H1 (cell line): ENCODE measurements at regions not wholly inside any gene's neighbourhood (a gene's known extent, or its start where the extent isn't known, plus 50 kb on each side); places are given as distances from the start of the nearest gene placed in this dataset.

ENCODE experiments used
- CTCF ChIA-PET: fragments of 300-600 bp; sonication (Branson Sonifier 250); formaldehyde crosslinking; loops from one replicate; lab custom pipeline; 2021; ENCODE audit not compliant: partially characterized antibody; lab: Charles Lee
- POLR2A ChIA-PET: fragments of 300-600 bp; sonication (Branson Sonifier 250); formaldehyde crosslinking; loops from one replicate; lab custom pipeline; 2021; ENCODE audit warnings: inconsistent platforms; ENCODE audit not compliant: partially characterized antibody; lab: Charles Lee
- DNase-seq, 2 experiments: peaks; one replicate each; pipeline versions ENCODE4 v3.0.0 to v3.0.0-alpha.2; 2010 to 2022; ENCODE audit warnings: low spot score in 2 of 2, low read depth in 1 of 2, mixed read lengths in 1 of 2
- FAIRE-seq: peaks from 2 replicates; lab custom pipeline; 2011; peaks lifted over from hg19 to GRCh38; lab: Jason Lieb, UNC
- H2AFZ ChIP-seq: 2 replicates; pipeline ENCODE4 v1.8.1; 2012; ENCODE audit warnings: low read length, inconsistent platforms
- H2AK5ac ChIP-seq: 2 replicates; pipeline ENCODE4 v1.6.1; 2013; ENCODE audit warnings: low read depth, low read length
- H2BK120ac ChIP-seq: replicated peaks from 2 replicates; pipeline ENCODE3; 2013; ENCODE audit warnings: low read depth, low read length, inconsistent platforms
- H2BK12ac ChIP-seq: 2 replicates; pipeline ENCODE4 v1.6.1; 2013; ENCODE audit warnings: low read depth, low read length
- H2BK15ac ChIP-seq: 2 replicates; pipeline ENCODE4 v1.6.1; 2013; ENCODE audit warnings: low read length
- H2BK20ac ChIP-seq: 2 replicates; pipeline ENCODE4 v1.6.1; 2013; ENCODE audit warnings: low read length
- H2BK5ac ChIP-seq: 2 replicates; pipeline ENCODE4 v1.6.1; 2013; ENCODE audit warnings: low read depth, low read length
- H3K14ac ChIP-seq: 2 replicates; pipeline ENCODE4 v1.6.1; 2013; ENCODE audit warnings: inconsistent platforms; ENCODE audit not compliant: insufficient read length
- H3K18ac ChIP-seq: 2 replicates; pipeline ENCODE4 v1.6.1; 2013; ENCODE audit warnings: low read length; ENCODE audit errors: extremely low read depth
- H3K23ac ChIP-seq: 2 replicates; pipeline ENCODE4 v1.6.1; 2013; ENCODE audit warnings: inconsistent platforms; ENCODE audit not compliant: insufficient read length
- H3K23me2 ChIP-seq: 2 replicates; pipeline ENCODE4 v1.6.1; 2013; ENCODE audit warnings: low read depth, low read length
- H3K27ac ChIP-seq: 2 replicates; pipeline ENCODE4 v1.6.1; 2011; ENCODE audit warnings: low read depth, low read length, inconsistent platforms
- H3K27me3 ChIP-seq, 4 experiments: replicated peaks in 1 of 4; 1 replicate in 1 of 4; 2 replicates in 3 of 4; pipeline versions ENCODE4 v1.6.1 to v1.8.1; 2011 to 2013; ENCODE audit warnings: low read length in 3 of 4, mild to moderate bottlenecking in 3 of 4, inconsistent platforms in 2 of 4, mixed read lengths in 2 of 4, moderate library complexity in 1 of 4; ENCODE audit not compliant: control insufficient read depth in 3 of 4, insufficient read depth in 3 of 4; ENCODE audit errors: extremely low read depth in 1 of 4
- H3K36me3 ChIP-seq, 4 experiments: 2 replicates each; pipeline versions ENCODE4 v1.6.1 to v1.8.1; 2011 to 2013; ENCODE audit warnings: mild to moderate bottlenecking in 4 of 4, low read length in 3 of 4, moderate library complexity in 2 of 4, control low read depth in 1 of 4, inconsistent platforms in 1 of 4; ENCODE audit not compliant: insufficient read depth in 4 of 4, control insufficient read depth in 2 of 4
- H3K4ac ChIP-seq: replicated peaks from 2 replicates; pipeline ENCODE3; 2013; ENCODE audit warnings: low read length, low read depth, mixed read lengths, inconsistent platforms; ENCODE audit not compliant: insufficient read length
- H3K4me1 ChIP-seq, 4 experiments: replicated peaks in 1 of 4; 1 replicate in 1 of 4; 2 replicates in 3 of 4; pipeline versions ENCODE4 v1.6.1 to v1.8.1; 2011 to 2013; ENCODE audit warnings: low read length in 3 of 4, inconsistent platforms in 2 of 4, mixed read lengths in 1 of 4; ENCODE audit not compliant: insufficient read depth in 4 of 4, control insufficient read depth in 3 of 4
- H3K4me2 ChIP-seq, 2 experiments: 2 replicates each; pipeline versions ENCODE4 v1.6.1 to v1.8.1; 2011 to 2013; ENCODE audit warnings: low read depth in 2 of 2, low read length in 2 of 2, control low read depth in 1 of 2, inconsistent platforms in 1 of 2, mild to moderate bottlenecking in 1 of 2; ENCODE audit not compliant: insufficient read depth in 1 of 2
- H3K4me3 ChIP-seq, 4 experiments: fragments of 200-600, 300-600 bp in 1 of 4; sonication (generic), shearing (Covaris generic), sonication (Bioruptor Twin) in 1 of 4; 2 replicates each; pipeline versions ENCODE4 v1.5.1 to v1.8.1; 2011 to 2016; ENCODE audit warnings: low read length in 4 of 4, low read depth in 3 of 4, control low read depth in 2 of 4, inconsistent platforms in 2 of 4, mild to moderate bottlenecking in 2 of 4, mixed read lengths in 1 of 4, moderate library complexity in 1 of 4; ENCODE audit not compliant: insufficient read depth in 2 of 4; ENCODE audit errors: extremely low read depth in 1 of 4
- H3K56ac ChIP-seq: replicated peaks from 2 replicates; pipeline ENCODE3; 2013; ENCODE audit warnings: low read depth, mild to moderate bottlenecking, mixed read lengths, low read length, inconsistent platforms; ENCODE audit not compliant: insufficient read length
- H3K79me1 ChIP-seq: 2 replicates; pipeline ENCODE4 v1.6.1; 2013; ENCODE audit warnings: low read depth, low read length, control low read depth
- H3K79me2 ChIP-seq, 2 experiments: 2 replicates each; pipeline versions ENCODE4 v1.6.1 to v1.8.1; 2012 to 2013; ENCODE audit warnings: low read length in 2 of 2, mild to moderate bottlenecking in 2 of 2, inconsistent platforms in 1 of 2; ENCODE audit not compliant: insufficient read depth in 2 of 2, control insufficient read depth in 1 of 2
- H3K9ac ChIP-seq, 4 experiments: replicated peaks in 1 of 4; 1 replicate in 1 of 4; 2 replicates in 3 of 4; pipeline versions ENCODE4 v1.6.1 to v1.8.1; 2011 to 2013; ENCODE audit warnings: low read depth in 3 of 4, low read length in 3 of 4, control low read depth in 2 of 4, mild to moderate bottlenecking in 2 of 4, moderate library complexity in 2 of 4, inconsistent platforms in 1 of 4; ENCODE audit errors: extremely low read depth in 1 of 4
- H3K9me3 ChIP-seq, 2 experiments: 2 replicates each; pipeline versions ENCODE4 v1.6.1 to v1.8.1; 2012 to 2013; ENCODE audit warnings: mild to moderate bottlenecking in 2 of 2, moderate library complexity in 2 of 2, control low read depth in 1 of 2, inconsistent platforms in 1 of 2, low read depth in 1 of 2, low read length in 1 of 2, mixed read lengths in 1 of 2; ENCODE audit not compliant: insufficient read depth in 2 of 2
- H4K20me1 ChIP-seq, 2 experiments: replicated peaks in 1 of 2; 2 replicates each; pipeline versions ENCODE3 to v1.8.1; 2011 to 2013; ENCODE audit warnings: inconsistent platforms in 2 of 2, low read length in 2 of 2, mild to moderate bottlenecking in 1 of 2; ENCODE audit not compliant: insufficient read depth in 2 of 2, control insufficient read depth in 1 of 2
- H4K5ac ChIP-seq: 2 replicates; pipeline ENCODE4 v1.6.1; 2013; ENCODE audit warnings: low read length, low read depth, mixed read lengths, inconsistent platforms; ENCODE audit not compliant: insufficient read length
- H4K8ac ChIP-seq: 2 replicates; pipeline ENCODE4 v1.8.0; 2013; ENCODE audit warnings: mild to moderate bottlenecking, moderate library complexity, low read length, inconsistent platforms; ENCODE audit not compliant: insufficient read depth; ENCODE audit errors: extremely low read depth
- H4K91ac ChIP-seq: replicated peaks from 2 replicates; pipeline ENCODE3; 2013; ENCODE audit warnings: low read length, mixed read lengths, inconsistent platforms; ENCODE audit not compliant: insufficient read length
- BCL11A ChIP-seq, 2 experiments: IDR thresholded peaks; one replicate each; pipeline ENCODE4 v1.6.1; 2011; ENCODE audit warnings: low read depth in 2 of 2, low read length in 2 of 2, mild to moderate bottlenecking in 2 of 2
- CHD2 ChIP-seq: IDR thresholded peaks from 2 replicates; pipeline ENCODE4 v1.6.1; 2012; ENCODE audit warnings: low read length, improper control_type of control experiment
- EZH2 ChIP-seq: fragments of 200-600 bp; sonication (generic); IDR thresholded peaks from 2 replicates; pipeline ENCODE4 v1.7.1; 2012; ENCODE audit warnings: low read depth, mild to moderate bottlenecking, moderate library complexity, low read length, inconsistent platforms; ENCODE audit not compliant: severe bottlenecking
- KDM1A ChIP-seq: fragments of 200-600, 300-600 bp; sonication (generic); IDR thresholded peaks from 2 replicates; pipeline ENCODE4 v1.7.1; 2016; ENCODE audit warnings: mild to moderate bottlenecking, low read length, borderline replicate concordance
- POU5F1 ChIP-seq: IDR thresholded peaks from 2 replicates; pipeline ENCODE4 v1.6.1; 2011; ENCODE audit warnings: low read depth, mild to moderate bottlenecking, low read length, moderate library complexity
- SIN3A ChIP-seq, 2 experiments: IDR thresholded peaks in 1 of 2; conservative IDR thresholded peaks in 1 of 2; 2 replicates each; pipeline ENCODE4 v1.6.1; 2011 to 2012; ENCODE audit warnings: low read length in 2 of 2, improper control_type of control experiment in 1 of 2, low read depth in 1 of 2, mild to moderate bottlenecking in 1 of 2
- SP2 ChIP-seq: IDR thresholded peaks from 2 replicates; pipeline ENCODE4 v1.6.1; 2012; ENCODE audit warnings: mild to moderate bottlenecking, low read length, inconsistent platforms
- SUZ12 ChIP-seq: fragments of 200-600 bp; sonication (generic); IDR thresholded peaks from 2 replicates; pipeline ENCODE4 v1.6.1; 2012; ENCODE audit warnings: mild to moderate bottlenecking, inconsistent platforms, low read length, moderate library complexity, mixed read lengths
- TAF7 ChIP-seq: optimal IDR thresholded peaks from 2 replicates; pipeline ENCODE3; 2011; ENCODE audit warnings: low read depth, mild to moderate bottlenecking, inconsistent platforms, low read length, moderate library complexity, borderline replicate concordance
- YY1 ChIP-seq: IDR thresholded peaks from 2 replicates; pipeline ENCODE4 v1.6.1; 2011; ENCODE audit warnings: low read depth, mild to moderate bottlenecking, low read length

GRCh38 chr1:164922585-164922984 is 363.6 kb downstream of the PBX1 start:
- DNase-seq: no peak
- Histone ChIP-seq H3K27ac (no peak overlapping the region), H3K23ac (no peak overlapping the region), H3K56ac (no peak overlapping the region), H3K23me2 (no peaks in the 10 kb centered on the region), H3K4me3 (no peak overlapping the region), H4K91ac (no peak overlapping the region), H2AK5ac (no peak overlapping the region), H2BK5ac (no peak overlapping the region), H2BK20ac (no peak overlapping the region), H2BK15ac (no peak overlapping the region), H3K4ac (no peak overlapping the region), H3K79me1 (no peaks in the 10 kb centered on the region), H4K20me1 (no peaks in the 10 kb centered on the region), H3K4me2 (no peak overlapping the region), H4K8ac (no peak overlapping the region), H3K18ac (no peak overlapping the region), H3K9ac (no peak overlapping the region), H3K27me3 (no peaks in the 10 kb centered on the region), H4K5ac (no peak overlapping the region), H3K9me3 (no peaks in the 10 kb centered on the region), H3K36me3 (no peaks in the 10 kb centered on the region), H3K79me2 (no peaks in the 10 kb centered on the region), H2AFZ (no peak overlapping the region), H2BK12ac (no peak overlapping the region), H3K14ac (no peak overlapping the region), H2BK120ac (no peak overlapping the region), H3K4me1 (peaks cover 0 to 2% (median 0%) of the 10 kb centered on the region in 4 experiments; a peak in 1 of 7 replicates)
- ChIA-PET POLR2A (interaction anchor here (1.0 kb wide), 1 partner anchor 14 kb away, joined by 3 read pairs; no protein-coding TSS in a partner anchor), CTCF (interaction anchor here (1.8 kb wide), 1 partner anchor 151 kb away, joined by 6 read pairs; no protein-coding TSS in a partner anchor)
- no peak for TF ChIP-seq BCL11A (IDR thresholded peaks at IDR 0.05; ENCODE audit: low read depth in 2 of 2, low read length in 2 of 2)
- no peak for TF ChIP-seq POU5F1
- TF ChIP-seq YY1: no peak
- TF ChIP-seq CHD2: no peak
- no peak for TF ChIP-seq SP2
- no peak for TF ChIP-seq KDM1A
- no peak for TF ChIP-seq SIN3A (conservative IDR thresholded peaks at IDR 0.05 in 1 of 2, IDR thresholded peaks at IDR 0.05 in 1 of 2; ENCODE audit: low read depth in 1 of 2, low read length in 2 of 2)
- no peak for TF ChIP-seq SUZ12
- no peak for TF ChIP-seq EZH2
- TF ChIP-seq TAF7: no peak
- FAIRE-seq: no peak
